NCI-H2029 (cell line): ENCODE measurements at regions not wholly inside any gene's neighbourhood (a gene's known extent, or its start where the extent isn't known, plus 50 kb on each side); places are given as distances from the start of the nearest gene placed in this dataset.
"Not testable (repeated sequence)": the region's sequence is repeated elsewhere in the genome, so short reads cannot be mapped to it uniquely, and the experiment has no call there.

ENCODE experiments used
- DNase-seq: peaks from one replicate; lab custom pipeline; 2025; lab: John Stamatoyannopoulos, UW

DNA sequence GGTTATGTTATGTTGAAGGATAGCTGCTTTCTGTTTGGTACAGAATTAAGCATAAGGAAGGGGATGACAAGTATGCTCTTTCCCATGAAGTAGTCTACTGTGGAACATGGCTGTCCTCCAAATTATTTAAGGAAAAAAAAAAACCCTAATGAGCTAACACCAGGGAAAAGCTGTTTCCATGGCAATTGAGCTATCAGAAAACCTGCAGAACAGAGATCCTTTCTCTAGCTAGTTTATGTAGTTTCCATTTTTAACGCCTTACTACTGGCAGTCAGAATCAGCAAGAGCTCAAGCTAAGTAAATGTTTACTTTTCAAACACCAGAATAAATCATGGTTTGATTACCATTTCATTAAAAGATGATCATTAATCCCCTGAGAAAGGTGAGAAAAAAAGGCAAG is 287.4 kb upstream of the TARS1 start:
- no peak for DNase-seq

DNA sequence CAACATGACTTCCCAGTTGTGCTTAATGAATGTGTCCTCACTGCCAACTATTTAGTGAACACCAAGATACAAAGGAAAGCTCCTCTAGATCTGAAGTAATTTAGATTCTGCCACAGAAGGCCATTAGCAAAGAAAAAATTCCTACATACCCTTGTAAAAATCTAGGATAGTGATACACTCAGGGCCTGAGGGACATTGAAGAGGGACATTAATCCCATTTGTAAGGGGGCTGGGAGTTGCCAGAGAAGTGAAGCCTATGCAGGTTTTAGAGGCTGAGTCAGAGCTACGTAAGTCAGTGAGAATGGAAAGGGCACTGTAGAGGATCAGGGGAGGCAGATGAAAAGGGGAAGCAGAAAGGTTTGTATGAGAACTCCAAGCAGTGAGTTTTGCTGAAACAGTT is 286.9 kb upstream of the TARS1 start:
- DNase-seq: no peak

- DNase-seq: no peak
Observed at GRCh38 chr5:33160871-33161270, 279.9 kb upstream of the TARS1 start.

DNA sequence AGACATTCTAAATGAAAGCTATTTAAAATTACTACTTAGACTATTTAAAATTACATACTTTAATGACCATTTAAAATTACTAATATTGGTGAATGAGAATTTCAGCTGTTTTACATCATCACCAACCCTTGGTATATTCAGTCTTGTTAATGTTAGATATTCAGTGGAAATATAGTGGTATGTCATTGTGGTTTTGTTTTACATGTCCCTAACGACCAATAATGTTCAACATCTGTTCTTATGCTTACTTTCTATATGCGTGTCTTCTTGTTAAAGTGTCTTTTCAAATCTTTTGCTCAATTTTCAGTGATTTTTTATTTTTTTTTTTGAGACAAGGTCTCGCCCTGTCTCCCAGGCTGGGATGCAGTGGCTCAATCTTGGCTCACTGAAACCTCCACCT is 279.3 kb upstream of the TARS1 start:
- DNase-seq: no peak

GRCh38 chr5:33162057-33162456 is 278.7 kb upstream of the TARS1 start:
- DNase-seq: no peak

DNA sequence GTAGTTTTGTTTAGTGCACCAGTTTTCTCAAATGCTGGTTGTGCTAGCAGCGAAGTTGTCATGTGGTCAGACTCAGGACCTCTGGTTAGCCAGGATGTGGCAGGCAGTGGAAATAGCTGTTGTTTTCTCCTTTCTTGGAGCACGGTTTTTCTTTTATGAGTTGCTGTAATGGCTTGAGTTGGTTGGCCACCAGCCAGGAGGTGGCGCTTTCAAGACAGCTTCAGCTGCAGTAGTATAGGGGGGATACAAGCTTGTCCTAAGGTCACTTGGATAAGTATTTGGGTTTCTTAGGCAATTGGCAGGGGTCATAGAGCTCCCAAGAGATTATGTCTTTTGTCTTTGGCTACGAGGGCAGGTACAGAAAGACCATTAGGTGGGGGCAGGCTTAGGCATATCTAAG is 274.2 kb upstream of the TARS1 start:
- no peak for DNase-seq

DNA sequence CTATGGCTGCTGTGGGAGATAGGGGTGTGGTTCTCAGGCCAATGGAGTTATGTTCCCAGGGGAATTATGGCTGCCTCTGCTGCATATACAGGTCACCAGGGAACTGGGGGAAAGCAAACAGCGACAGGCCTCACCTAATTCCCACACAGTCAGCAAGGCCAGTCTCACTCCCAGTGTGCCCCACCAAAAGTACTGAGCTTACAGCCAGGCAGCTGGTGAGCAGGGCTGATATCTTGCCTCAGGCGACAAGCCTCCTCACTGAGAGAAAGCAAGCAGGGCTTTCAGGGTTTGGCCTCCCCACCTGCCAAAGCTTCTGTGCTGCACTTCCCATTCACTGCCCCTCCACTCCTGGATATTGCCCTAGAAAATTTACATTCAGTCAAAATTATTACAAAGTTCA is 273.8 kb upstream of the TARS1 start:
- DNase-seq: no peak

DNA sequence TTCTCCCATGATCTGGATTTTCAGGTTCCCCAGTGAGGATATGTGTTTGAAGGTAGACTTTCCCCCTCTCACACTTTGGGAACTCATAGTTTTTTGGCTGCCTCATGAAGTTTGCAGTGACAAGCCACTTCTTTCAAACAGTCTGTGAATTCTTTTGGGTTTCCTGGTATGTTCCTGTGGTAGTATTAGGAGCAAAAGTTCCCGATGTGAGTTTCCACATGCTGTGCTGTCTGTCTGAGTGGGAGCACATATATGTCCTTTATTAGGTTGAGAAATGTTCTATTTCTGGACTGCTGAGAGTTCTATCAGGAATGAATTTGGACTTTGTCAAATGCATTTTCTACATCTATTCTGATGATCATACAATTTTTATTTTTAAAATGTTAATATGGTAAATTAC is 273.2 kb upstream of the TARS1 start:
- DNase-seq: no peak

GRCh38 chr5:33170411-33170810 is 270.4 kb upstream of the TARS1 start:
- no peak for DNase-seq

- DNase-seq: no peak
Observed at GRCh38 chr5:33174383-33174782, 266.4 kb upstream of the TARS1 start.

GRCh38 chr5:33179301-33179700 is 261.5 kb upstream of the TARS1 start:
- no peak for DNase-seq

GRCh38 chr5:33180900-33181299 is 259.9 kb upstream of the TARS1 start:
- DNase-seq: no peak

- no peak for DNase-seq
Observed at GRCh38 chr5:33182986-33183385, 257.8 kb upstream of the TARS1 start.

- no peak for DNase-seq
Observed at GRCh38 chr5:33184367-33184766, 256.4 kb upstream of the TARS1 start.

- DNase-seq: no peak
Observed at GRCh38 chr5:33188089-33188488, 252.7 kb upstream of the TARS1 start.

- no peak for DNase-seq
Observed at GRCh38 chr5:33194914-33195313, 245.9 kb upstream of the TARS1 start.

- DNase-seq: no peak
Observed at GRCh38 chr5:33195431-33196165, 245.2 kb upstream of the TARS1 start.

DNA sequence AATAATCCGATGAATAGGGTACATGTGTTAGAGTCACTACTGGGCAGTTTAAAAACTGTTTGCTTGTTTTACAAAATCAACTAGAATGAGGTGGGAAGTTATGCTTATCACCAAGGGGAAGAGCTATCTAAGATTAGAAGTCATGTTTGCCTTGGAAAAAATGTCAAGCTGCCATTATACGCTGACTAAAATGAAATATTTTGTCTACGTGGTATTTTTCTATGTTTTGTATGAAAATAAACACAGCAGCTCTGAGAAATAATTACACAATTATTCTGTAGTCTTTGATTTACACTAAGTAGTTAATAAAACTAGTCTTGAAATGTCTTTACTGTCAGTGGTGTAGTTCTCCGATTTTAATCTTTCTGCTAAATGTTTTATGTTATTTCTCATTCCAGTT is 241.9 kb upstream of the TARS1 start:
- DNase-seq: no peak

DNA sequence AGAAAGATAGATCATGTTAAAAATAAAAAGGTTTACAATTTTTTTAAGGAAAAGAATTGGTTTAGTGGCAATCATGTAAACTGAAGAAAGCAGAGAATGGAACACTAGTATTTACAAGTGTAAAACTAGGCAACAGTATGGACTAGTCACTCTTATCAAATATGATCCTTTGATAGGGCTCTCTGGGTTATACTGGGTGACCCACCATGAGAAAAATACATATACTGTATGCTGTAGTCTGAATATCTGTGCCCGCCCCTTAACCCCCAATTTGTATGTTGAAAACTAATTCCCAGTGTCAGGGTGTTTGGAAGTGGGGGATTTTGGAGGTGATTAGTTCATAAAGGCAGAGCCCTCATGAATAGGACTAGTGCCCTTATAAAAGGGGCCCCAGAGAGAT is 236.8 kb upstream of the TARS1 start:
- no peak for DNase-seq

- DNase-seq: no peak
Observed at GRCh38 chr5:33205079-33205478, 235.7 kb upstream of the TARS1 start.

- no peak for DNase-seq
Observed at GRCh38 chr5:33205727-33206410, 234.9 kb upstream of the TARS1 start.

GRCh38 chr5:33206962-33207506 is 233.7 kb upstream of the TARS1 start:
- DNase-seq: no peak

- DNase-seq: no peak
Observed at GRCh38 chr5:33209252-33209651, 231.5 kb upstream of the TARS1 start.

- DNase-seq: not testable (repeated sequence)
Observed at GRCh38 chr5:33210221-33210620, 230.5 kb upstream of the TARS1 start.
